Natural killer cell (primary cell): ENCODE measurements at regions not wholly inside any gene's neighbourhood (a gene's known extent, or its start where the extent isn't known, plus 50 kb on each side); places are given as distances from the start of the nearest gene placed in this dataset.

Experiments
- ATAC-seq, 3 donors: fragments of 150-1000 bp in 2 of 3; fragments of 200-7000 bp in 1 of 3; cut with Tn5 transposase; 1 replicate in 1 of 3; 2 replicates in 2 of 3; pipeline ENCODE4 v1.10.0; 2021; ENCODE audit warnings: mild to moderate bottlenecking in 2 of 3, moderate library complexity in 2 of 3
- DNase-seq, 2 donors: peaks; one replicate each; pipeline versions ENCODE4 v3.0.0 to v3.0.0-alpha.2; 2013 to 2021; ENCODE audit warnings: mixed read lengths in 1 of 2
- H3K27ac ChIP-seq: one replicate; pipeline ENCODE4 v1.5.1; 2013; ENCODE audit warnings: mild to moderate bottlenecking, low read length
- H3K27me3 ChIP-seq: one replicate; pipeline ENCODE4 v1.6.1; 2013; ENCODE audit warnings: low read length; ENCODE audit not compliant: control insufficient read depth, insufficient read depth
- H3K36me3 ChIP-seq: one replicate; pipeline ENCODE4 v1.6.1; 2013; ENCODE audit warnings: low read length; ENCODE audit not compliant: control insufficient read depth, insufficient read depth
- H3K4me1 ChIP-seq: one replicate; pipeline ENCODE4 v1.6.1; 2013; ENCODE audit warnings: low read length; ENCODE audit not compliant: control insufficient read depth, insufficient read depth
- H3K4me3 ChIP-seq: one replicate; pipeline ENCODE4 v1.5.1; 2013; ENCODE audit warnings: low read length
- H3K9me3 ChIP-seq: one replicate; pipeline ENCODE4 v1.6.1; 2013; ENCODE audit warnings: low read length; ENCODE audit not compliant: control insufficient read depth, insufficient read depth
- H3K27ac Mint-ChIP-seq, 2 donors: one replicate each; pipeline ENCODE4 v1.8.0; 2022; ENCODE audit warnings: mild to moderate bottlenecking in 2 of 2, mixed read lengths in 2 of 2, moderate library complexity in 1 of 2
- H3K27me3 Mint-ChIP-seq, 2 donors: one replicate each; pipeline ENCODE4 v1.8.0; 2022; ENCODE audit warnings: low read depth in 2 of 2, mixed read lengths in 2 of 2
- H3K36me3 Mint-ChIP-seq: one replicate; pipeline ENCODE4 v1.8.0; 2022; ENCODE audit warnings: mixed read lengths
- H3K4me1 Mint-ChIP-seq, 2 donors: one replicate each; pipeline ENCODE4 v1.8.0; 2022; ENCODE audit warnings: mixed read lengths in 2 of 2
- H3K4me3 Mint-ChIP-seq: one replicate; pipeline ENCODE4 v1.8.0; 2022; ENCODE audit warnings: mild to moderate bottlenecking, moderate library complexity, mixed read lengths
- H3K9me3 Mint-ChIP-seq, 2 donors: one replicate each; pipeline ENCODE4 v1.8.0; 2022; ENCODE audit warnings: mixed read lengths in 2 of 2
- WGBS: methylation state at CpG from one replicate; pipeline ENCODE4 v1.1.7; 2013; ENCODE audit warnings: missing lambda C conversion rate; ENCODE audit not compliant: insufficient coverage; 5-methylcytosine and 5-hydroxymethylcytosine counted together
- intact Hi-C: fragments of 100-400 bp; cut with micrococcal nuclease; formaldehyde crosslinking; loops from one replicate; pipeline ENCODE4 v1.14.2; 2022
- TF ChIP-seq, protein P1 (sequence below): fragments of 200-600 bp; IDR thresholded peaks from one replicate; pipeline ENCODE4 v1.8.0; 2022; ENCODE audit warnings: antibody characterized with exemption

DNA sequence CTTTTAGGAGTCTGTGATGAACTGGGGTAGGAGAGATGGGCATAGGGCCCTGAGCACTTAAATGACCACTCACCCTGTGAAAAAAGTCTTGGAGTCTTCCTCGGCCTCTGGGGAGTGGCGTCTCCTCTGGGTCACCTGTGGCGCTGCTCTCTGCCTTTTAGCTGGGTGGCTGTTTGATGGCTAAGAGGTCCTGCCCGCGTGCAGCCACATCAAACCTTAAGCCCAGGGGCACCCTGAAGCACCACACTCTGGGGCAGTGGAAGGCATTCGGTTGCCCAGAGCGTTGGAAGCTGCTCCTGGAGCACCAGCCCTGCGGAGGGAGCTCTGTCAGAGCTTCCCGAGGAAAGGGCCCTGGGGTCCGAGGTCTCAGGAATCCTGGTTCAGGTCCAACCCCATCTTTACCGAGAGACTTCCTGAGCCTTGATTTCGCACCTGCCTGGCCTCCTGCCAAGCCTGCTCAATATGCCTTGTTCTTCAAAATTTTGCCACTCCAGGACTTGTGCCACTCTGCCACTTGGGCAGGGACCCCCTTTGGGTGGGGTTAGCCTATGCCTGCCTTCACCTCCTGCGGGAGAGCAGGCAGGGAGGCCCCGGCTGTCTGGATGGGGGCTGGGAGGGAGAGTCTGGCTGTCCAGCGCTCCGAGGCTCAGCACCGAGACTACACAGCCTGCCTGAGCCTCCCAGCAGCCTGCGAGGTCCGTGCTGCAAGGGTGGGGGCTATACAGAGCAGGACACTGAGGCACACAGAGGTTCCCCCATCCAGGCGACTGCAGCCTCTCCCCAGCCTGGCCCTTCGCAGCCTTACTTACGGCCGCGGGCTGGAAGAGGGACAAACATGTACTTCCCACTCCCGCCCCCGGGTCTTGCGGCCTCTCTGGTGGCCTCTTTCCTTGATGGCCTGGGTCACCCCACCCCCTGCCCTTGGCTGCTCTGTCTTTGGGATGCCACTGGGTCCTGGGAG, 63.4 kb upstream of the RNU6ATAC start:
- WGBS, result 76% methylated on average over 27 of the region's 27 CpGs
- no peak for DNase-seq
- Mint-ChIP-seq H3K27me3 (peaks cover 0 to 10% of the 10 kb centered on the region in 2 donors), H3K4me1 (no peaks in the 10 kb centered on the region), H3K27ac (no peak overlapping the region), H3K36me3 (no peaks in the 10 kb centered on the region), H3K4me3 (no peak overlapping the region), H3K9me3 (no peaks in the 10 kb centered on the region)
- ATAC-seq, result no peak
- Histone ChIP-seq H3K4me1 (no peaks in the 10 kb centered on the region), H3K36me3 (no peaks in the 10 kb centered on the region), H3K27me3 (no peaks in the 10 kb centered on the region), H3K27ac (no peak overlapping the region), H3K4me3 (no peak overlapping the region), H3K9me3 (no peaks in the 10 kb centered on the region)
- intact Hi-C loops, result no loop called here
- TF ChIP-seq, protein P1, sequence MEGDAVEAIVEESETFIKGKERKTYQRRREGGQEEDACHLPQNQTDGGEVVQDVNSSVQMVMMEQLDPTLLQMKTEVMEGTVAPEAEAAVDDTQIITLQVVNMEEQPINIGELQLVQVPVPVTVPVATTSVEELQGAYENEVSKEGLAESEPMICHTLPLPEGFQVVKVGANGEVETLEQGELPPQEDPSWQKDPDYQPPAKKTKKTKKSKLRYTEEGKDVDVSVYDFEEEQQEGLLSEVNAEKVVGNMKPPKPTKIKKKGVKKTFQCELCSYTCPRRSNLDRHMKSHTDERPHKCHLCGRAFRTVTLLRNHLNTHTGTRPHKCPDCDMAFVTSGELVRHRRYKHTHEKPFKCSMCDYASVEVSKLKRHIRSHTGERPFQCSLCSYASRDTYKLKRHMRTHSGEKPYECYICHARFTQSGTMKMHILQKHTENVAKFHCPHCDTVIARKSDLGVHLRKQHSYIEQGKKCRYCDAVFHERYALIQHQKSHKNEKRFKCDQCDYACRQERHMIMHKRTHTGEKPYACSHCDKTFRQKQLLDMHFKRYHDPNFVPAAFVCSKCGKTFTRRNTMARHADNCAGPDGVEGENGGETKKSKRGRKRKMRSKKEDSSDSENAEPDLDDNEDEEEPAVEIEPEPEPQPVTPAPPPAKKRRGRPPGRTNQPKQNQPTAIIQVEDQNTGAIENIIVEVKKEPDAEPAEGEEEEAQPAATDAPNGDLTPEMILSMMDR, result no peak

DNA sequence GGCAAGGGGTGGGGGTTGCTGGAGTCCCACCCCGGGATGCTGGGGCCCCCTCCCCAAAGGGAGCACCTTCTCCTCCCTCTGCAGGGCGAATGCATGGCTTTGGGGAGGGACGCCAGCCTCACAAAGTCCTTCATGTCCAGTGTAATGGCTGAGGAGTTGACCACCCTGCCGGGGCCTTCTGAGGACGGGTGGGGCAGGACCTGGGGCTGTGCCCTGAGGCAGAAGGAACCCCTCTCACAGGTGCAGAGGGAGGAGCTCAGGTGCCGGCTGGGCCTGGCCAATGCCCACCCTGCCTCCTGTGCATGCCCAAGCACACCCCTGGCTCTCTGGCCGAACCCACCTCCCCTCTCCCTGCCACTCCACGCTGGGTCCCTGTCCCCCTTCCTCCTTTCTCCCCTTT, 64.3 kb upstream of the RNU6ATAC start:
- Histone ChIP-seq H3K9me3 (no peaks in the 10 kb centered on the region), H3K27me3 (no peaks in the 10 kb centered on the region), H3K4me1 (no peaks in the 10 kb centered on the region), H3K4me3 (no peak overlapping the region), H3K27ac (no peak overlapping the region), H3K36me3 (no peaks in the 10 kb centered on the region)
- DNase-seq, result no peak
- Mint-ChIP-seq H3K4me1 (no peaks in the 10 kb centered on the region), H3K27ac (no peak overlapping the region), H3K36me3 (no peaks in the 10 kb centered on the region), H3K4me3 (no peak overlapping the region), H3K27me3 (peaks cover 0 to 10% of the 10 kb centered on the region in 2 donors), H3K9me3 (no peaks in the 10 kb centered on the region)
- ATAC-seq, result no peak
- intact Hi-C loops, result no loop called here
- WGBS, result 79% methylated on average over 6 of the region's 8 CpGs
- TF ChIP-seq, protein P1, result no peak

DNA sequence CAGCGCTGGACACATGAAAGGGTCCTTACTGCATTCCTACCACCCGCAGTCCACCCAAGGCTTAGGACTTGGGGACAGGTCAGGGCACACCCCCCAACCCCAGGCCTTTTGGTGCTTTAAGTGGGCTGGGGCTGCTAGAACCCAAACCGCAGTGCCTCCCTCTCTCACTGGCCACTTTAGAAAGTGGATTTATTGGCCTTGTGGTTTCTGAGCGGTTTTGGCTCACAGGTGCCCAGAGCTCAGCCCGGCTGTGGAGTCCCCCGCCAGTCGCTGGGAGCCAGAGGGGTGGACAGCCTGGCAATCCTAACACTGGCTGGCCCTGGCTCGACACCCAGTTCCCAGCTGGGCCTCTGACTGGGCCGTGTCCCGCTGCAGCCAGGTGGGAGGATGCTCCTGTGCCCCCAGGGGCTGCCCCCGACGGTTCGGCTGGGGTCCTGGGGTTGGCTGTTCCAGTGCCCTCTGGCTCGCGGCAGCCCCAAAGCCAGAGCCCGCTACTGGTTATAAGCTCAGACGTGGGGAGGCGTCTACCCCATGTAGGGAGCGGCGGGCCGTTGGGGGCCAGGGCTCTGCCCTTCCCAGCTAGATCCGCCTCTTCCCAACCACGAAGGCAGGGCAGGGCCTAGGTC, 65.2 kb upstream of the RNU6ATAC start:
- Mint-ChIP-seq H3K27ac (no peak overlapping the region), H3K27me3 (peaks cover 0 to 10% of the 10 kb centered on the region in 2 donors), H3K4me1 (no peaks in the 10 kb centered on the region), H3K4me3 (no peak overlapping the region), H3K36me3 (no peaks in the 10 kb centered on the region), H3K9me3 (no peaks in the 10 kb centered on the region)
- Histone ChIP-seq H3K4me1 (no peaks in the 10 kb centered on the region), H3K36me3 (no peaks in the 10 kb centered on the region), H3K27me3 (no peaks in the 10 kb centered on the region), H3K9me3 (no peaks in the 10 kb centered on the region), H3K4me3 (no peak overlapping the region), H3K27ac (no peak overlapping the region)
- TF ChIP-seq, protein P1, result no peak
- DNase-seq (no peak), ATAC-seq (no peak)
- 72% methylated on average over 23 of the region's 23 CpGs for WGBS
- intact Hi-C loops, result no loop called here
